HG03442 (cell line): ENCODE measurements at regions not wholly inside any gene's neighbourhood (a gene's known extent, or its start where the extent isn't known, plus 50 kb on each side); places are given as distances from the start of the nearest gene placed in this dataset.

Source experiments
- ATAC-seq: cut with Tn5 transposase; IDR thresholded peaks from one replicate; pipeline ENCODE4 v1.9.1; 2021; ENCODE audit warnings: mild to moderate bottlenecking, moderate library complexity; ENCODE audit not compliant: unreplicated experiment

DNA sequence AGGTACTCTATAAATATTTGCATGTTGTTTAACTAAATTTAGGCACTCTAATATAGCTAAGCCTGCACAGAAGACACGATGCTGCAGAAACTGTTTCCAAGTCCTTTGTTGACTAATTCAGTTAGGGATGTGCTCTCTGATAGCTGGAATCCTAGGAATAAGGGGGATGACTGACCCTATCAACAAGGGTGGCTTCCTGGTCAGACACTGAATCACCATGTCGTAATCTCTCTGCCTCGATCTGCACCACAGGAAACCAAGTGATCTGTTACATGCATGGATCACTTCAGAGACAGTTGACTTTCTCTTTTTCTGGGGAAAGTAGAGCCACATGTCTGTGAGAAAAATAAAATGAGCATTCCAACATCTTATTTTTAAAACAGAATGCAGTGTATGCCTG, 169.1 kb downstream of the GUCY2F start:
- no peak for ATAC-seq

DNA sequence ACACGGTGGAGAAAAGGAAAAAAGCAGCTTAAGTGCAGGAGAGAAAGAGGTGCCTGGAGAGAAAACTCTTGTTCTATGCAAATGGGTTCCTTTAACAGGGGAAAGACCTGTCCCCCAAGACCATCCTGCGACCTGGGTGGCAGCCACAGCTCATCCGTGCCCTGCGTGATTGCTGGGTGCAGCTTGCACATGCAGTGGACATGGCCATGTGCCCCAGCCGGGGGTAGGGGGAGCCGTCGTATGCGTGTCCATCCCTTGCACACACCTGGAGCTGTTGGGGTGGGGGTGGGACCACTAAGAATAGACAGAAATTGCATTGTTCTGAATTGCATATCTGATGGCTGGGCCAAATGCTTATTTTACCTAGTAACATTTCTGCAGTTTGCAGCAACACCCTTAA, 171.9 kb downstream of the GUCY2F start:
- ATAC-seq, result no peak

DNA sequence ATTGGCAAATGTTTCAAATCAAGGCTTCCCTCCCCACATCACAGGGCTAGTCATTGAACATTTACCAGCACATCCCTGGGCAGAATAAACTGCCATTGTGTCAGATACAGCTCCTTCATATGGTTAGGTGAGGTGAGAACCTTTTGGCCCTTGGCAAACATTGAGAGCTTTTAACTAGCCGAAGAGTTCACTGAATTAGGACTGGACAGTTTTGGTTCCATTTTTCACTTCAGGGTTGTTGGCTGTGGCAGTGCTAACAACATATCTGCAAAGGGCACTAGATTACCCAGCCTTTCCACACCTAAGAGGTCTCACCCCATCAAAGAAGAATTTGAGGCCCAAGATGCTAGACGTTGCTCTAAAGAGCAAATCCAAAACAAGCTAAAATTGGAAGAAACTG, 180.7 kb downstream of the GUCY2F start:
- ATAC-seq, result no peak

DNA sequence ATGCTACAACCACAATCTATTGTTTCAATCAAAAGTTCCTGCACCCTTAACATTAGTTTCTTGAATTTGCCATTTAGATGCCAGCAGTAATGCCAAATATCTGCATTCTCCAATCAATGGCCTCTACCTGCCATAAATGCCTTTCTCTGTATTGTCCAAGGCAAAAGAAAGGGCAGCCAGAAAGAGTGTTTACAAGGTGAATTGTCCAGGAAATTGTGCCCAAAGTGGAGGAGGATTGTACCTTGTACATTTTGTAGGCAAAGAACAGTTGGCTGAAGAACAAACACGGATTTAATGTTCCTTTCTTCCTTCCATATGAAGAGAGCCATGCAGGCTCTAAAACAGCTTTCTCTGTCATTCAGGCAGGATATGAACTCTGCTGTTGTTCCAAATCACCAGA, 181.5 kb downstream of the GUCY2F start:
- no peak for ATAC-seq

DNA sequence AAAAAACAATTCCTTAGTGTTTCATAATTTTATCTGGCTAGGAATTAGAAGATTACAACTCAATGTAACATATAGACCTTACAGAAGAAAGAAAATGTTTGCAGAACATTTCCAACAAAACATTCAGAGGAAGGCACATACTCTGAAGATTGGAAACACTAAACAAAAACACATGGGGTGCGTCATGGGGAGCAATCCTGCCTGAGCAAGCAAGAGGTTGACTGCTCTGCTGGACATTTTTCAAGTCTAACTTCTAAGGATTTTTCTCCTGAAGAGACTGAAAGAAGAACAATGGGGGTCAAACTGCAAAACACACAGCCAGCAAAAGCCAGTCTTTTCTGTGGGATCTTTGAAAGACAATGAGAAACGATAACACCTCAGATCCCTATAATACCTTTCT, 182.8 kb downstream of the GUCY2F start:
- no peak for ATAC-seq

DNA sequence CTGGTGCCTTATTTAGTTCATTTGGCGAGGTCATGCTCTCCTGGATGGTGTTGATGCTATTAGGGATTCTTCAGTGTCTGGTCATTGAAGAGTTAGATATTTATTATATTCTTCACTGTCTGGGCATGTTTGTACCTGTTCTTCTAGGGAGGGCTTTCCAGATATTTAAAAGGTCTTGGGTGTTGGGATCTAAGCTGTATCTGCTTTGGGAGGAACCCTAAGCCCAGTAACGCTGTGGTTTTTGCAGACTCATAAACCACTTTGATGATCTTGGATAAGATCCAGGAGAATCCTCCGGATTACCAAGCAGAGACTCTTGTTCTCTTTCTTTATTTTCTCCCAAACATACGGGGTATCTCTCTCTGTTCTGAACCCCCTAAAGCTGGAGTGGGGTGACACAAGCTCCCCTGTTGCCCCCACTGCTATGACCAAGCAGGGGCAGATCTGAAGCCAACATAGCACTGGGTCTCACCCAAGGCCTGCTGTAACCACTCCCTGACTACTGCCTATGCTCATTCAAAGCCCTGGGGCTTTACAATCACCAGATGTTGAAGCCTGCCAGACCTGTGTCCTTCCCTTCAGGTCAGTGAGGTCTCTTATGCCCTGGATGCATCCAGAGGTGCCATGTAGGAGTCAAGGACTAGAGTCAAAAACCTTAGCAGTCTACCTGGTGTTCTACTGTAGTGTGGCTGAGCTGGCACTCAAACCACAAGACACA, 187.6 kb downstream of the GUCY2F start:
- ATAC-seq, result no peak

DNA sequence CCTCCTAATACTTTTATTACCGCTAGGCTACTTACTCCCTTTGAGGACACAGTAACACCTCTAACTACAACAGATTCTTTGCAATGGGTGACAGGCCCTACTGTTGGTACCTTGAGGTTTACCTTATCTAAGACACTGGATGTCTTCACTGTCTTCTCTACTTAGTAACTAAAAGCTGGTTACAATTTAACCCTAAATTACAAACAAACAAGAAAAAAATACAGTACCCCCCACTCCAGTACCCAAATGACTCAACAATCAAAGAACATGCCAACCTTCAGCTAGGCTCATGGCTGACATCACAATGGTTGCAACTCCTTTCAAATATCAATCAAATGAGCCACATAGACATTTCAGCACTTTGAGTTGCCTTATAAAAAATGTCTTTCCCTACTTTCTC, 198.0 kb downstream of the GUCY2F start:
- ATAC-seq, result no peak

DNA sequence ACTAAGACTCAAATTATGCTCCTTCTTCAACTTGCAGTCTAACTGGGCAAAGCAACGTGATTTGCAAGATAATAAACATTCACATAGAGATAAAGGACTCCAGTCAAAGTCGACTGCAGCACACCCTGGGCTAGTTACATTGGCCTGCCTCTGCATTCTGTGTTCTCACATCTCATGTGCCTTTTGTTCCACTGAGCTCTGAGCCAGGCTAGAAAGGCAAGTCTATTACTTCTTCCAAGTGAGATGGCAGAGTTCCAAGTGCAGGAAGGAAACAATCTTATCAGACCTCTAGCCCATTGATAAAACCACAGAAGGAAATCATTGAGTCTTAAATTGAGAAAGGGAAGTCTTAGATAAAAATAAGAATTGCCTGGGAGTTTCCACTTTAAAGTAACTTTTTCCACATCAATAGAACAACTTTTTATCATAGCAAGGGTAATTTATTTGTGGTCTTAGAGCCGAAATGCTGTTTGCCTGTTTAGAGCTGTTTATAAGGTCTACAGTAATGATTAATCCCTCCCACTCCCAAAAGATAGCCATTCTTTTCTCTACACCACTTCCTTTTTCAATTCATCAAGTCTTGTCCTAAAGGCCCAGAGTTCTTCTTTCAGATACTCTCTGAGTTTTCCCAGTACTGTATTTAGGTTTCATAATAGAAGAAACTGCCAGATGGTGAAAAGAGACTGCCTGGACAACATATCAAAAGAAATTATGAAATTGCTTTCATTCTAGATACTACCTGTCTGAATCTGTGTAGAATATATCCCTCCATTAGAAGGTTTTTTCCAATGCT, 200.2 kb downstream of the GUCY2F start:
- ATAC-seq, result peak; percentile 68

DNA sequence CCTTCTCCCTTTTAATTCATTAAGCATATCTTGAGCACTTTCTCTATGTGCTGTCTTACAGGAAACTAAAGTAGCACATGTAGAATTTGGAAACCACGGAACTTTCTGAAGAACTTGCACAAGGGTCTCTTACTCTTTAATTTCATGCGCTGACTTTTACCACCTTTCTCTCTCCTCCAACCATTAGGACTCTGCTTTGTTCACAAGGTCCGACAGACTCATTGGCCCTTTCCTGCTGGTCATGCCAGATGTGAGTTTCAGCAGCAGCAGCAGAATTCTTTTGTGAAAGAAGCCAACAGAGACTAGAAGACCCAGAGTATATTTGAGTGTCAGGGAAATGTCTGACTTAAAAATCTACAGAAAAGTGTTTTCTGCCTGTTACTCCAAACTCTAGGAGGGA, 207.1 kb downstream of the GUCY2F start:
- ATAC-seq, result no peak

DNA sequence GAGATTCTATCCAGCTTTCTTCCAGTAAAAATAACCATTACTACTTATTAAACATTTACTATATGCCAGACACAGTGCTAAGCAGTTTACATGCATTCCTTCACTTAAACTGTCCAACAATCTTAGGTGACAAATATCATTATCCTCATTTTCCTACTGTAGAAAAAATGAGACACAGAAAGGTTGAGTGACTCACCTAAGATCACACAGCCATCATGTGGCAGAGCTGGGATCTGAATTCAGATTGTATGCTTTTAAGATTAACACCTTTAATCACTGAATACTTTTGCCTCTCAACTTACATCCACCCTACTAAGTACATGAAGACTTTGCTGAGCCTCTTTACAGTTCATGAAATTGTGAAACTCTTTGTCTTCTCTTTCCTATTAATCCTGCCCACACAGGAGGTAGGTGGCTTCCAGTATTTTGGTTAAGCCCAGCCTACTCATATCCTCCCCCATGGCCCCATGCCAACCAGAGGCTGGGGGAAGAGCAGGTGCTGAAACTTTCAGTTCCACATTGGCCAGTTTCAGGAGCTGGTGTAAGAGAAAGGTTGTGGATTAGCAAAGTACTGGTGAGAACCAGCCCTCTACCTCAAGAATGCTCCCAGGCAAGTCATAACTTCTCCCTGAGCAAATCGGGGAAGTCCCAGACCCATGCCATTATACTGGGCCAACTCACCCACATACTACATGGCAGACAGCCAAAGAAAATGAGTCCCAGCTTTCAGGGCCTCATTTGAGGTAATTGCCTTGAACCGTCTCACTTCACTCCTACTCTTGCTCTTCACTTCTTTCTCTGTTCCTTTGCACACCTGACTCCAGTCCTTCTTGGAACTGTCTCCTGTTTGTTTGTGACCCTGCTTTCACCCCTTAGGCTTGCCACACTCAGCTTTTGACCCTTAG, 211.1 kb downstream of the GUCY2F start:
- peak; percentile 94 for ATAC-seq

DNA sequence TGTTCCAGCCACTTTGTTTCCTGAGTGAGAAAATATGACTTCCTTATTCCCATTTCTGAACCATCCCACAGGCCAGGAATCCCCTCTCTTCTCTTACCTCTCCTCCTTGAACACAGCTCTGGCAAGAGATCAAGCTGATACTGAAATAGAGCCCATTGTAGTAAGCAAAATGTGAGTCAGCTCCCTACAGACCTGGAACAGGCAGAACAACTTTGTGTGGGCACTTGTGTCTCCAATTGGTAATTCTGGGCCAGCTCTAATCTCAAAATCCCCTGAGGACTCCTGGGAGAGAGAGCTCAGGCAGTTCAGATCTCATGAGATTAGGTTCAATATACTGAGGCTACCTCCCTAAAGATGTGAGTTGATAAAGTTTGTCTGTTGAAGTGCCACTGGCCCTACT, 213.5 kb downstream of the GUCY2F start:
- no peak for ATAC-seq

DNA sequence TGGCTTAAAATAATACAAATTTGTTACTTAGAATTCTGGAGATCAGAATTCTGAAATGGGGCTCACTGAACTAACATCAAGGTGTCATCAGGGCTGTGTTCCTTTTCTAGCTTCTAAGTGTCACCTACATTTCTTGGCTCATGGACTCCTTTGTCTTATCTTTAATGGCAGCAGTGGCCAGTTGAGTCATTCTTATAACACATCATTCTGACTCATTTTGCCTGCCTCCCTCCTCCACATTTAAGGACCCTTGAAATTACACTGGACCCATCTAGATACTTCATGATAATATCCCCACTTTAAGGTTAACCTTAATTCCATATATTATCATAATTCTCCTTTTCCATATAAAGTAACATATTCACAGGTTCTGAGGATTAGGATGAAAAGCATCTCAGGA, 215.9 kb downstream of the GUCY2F start:
- no peak for ATAC-seq

DNA sequence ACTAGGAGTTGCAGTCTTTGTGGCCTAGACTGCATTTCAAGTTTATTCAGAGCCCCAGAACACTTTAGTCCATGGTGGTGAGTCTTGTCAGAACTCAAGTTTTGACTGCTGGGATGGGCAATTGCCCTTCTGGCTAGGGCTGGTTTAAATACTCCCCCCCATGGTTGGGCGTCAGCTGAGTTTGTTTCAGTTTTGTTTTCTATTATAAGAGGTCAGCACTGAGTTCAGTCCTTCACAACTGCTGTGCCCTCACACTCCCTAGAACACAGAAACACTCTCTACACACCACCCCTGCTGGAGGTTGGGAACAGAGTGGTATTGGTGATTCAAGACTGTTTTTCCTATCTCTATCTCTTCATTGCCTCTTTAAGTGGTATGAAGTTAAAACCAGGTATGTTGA, 217.0 kb downstream of the GUCY2F start:
- ATAC-seq, result peak; percentile 58

DNA sequence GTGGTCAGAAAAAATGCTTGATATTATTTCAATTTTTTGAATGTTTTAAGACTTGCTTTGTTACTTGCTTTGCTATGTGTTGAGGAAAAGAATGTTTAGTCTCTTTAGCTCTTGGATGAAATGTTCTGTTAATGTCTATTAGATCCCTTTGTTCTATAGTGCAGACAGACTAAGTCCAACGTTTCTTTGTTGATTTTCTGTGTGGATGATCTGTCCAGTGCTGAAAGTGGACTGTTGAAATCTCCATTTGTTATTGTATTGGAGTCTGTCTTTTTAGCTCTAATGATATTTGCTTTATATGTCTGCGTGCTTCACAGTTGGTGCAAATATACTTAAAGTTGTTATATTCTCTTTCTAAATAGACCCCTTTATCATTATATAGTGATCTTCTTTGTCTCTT, 220.6 kb downstream of the GUCY2F start:
- ATAC-seq, result no peak

DNA sequence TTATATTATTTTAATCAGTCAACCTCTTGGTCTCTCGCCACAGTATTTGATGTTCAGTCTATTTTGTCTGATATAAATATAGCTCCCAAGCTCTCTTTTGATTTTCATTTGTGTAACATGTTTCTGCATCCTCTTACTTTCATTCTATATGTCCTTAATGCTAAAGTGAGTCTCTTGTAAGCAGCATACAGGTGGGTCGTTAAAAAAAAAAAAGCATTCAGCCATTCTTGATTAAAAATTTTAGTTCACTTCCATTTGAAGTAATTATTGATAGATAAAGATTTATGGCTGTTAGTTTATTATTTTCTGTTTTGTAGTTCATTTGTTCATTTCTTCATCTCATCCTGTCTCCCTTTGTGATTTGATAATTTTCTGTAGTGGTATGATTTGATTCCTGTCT, 229.1 kb downstream of the GUCY2F start:
- no peak for ATAC-seq

DNA sequence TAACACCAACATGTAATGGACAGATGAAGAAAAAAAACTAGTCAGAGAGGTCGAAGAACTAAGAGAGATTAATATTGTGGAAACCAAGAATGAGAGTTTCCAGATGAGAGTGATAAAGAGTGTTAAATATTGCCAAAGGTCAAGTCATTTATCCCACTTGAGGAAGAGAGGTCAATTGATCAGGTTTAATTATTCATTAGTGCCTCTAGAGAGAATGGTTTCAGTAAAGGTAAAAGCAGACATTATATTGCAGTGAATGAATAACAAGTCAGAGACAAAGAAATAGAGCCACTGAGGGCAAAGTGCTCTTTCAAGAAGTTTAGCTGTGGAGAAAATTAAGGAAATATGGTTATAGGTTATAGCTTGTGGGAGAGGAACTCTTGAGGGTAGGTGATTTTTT, 263.1 kb downstream of the GUCY2F start:
- no peak for ATAC-seq

DNA sequence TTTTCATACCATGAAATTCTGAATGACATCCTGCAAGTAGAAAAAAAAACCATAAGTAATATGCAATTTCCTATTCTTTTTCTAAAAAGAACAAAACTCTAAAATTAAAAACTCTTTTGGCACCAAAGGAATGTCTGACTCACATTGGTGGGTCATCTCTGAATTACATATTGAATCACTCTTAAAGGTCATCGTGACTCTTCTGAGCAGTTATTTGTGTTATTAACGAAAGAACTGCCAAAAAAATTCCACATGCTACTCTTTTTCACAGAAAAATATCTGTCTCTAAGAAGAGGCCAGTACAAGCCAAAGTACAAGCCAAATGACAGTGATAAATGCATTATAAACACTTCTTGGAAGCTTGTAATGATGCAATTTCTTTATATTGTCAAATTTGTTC, 282.2 kb downstream of the GUCY2F start:
- ATAC-seq, result no peak

DNA sequence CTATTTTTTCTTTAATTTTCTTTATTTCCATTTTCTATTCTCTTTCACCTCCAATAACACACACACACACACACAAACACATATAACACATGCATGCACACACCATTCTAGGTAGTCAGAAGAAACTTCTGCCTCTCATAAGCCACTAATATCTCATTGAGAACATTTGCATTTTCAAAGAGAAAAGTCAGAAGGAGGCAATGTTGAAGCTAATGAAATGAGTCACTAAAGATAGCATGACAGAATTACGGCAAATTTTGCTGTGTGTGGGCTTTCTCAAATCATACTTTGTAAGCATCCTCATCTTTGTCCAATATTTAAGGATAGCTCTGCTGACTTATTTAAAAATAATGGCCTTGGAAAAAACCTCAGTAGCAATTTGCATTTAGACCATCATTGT, 291.3 kb downstream of the GUCY2F start:
- ATAC-seq, result peak; percentile 53

DNA sequence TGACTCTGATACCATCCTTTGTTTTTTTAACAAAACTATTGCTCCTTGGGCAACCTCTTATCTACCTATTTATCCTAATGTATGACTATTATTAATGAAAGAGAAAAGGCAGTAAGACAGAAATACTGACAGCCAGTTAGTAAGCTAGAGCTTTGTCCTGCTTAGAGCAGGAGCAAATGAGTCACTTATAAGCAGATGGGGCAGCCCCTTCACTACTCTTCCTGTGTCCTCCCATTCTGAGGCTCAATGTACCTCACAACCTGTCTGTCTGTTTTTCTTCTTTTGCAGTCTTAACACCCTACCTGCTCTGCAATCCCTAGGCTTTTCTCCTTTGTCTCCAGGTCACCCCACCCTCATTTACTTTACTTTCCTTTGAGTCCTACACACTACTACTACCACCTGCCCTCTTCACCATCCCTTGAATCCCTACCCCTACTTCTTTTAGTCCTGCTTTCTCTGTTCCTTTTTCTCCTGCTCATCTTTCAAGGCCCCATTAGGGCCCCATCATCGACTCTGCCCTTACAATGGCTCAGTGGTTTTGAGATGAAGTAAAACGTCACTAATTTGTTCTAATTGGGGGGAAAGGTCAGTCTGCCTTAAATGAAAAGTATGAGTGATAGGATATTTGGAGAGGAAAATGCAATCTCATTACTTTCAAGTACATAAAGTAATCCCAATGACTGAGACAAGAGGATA, 294.3 kb downstream of the GUCY2F start:
- ATAC-seq, result peak; percentile 87

DNA sequence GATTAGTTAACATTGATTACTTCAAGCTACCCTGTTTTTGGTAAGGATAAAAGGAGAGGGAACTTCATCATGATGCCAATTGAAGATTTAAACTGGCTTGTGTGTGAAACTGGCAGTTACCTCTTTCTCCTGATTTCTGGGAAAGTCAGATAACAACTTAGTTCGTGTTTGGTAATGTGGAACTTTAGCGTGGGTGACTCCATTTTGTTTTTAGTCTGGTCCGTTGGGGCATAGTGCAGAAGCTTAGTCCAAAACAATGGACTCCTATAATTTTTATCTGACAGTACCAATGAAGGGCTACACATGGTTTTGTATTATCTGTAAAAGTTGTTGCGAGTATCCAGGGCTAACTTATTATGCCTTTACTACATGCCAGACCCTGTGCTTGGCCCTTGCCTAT, 294.9 kb downstream of the GUCY2F start:
- ATAC-seq, result no peak
